H9 (cell line): ENCODE measurements at regions not wholly inside any gene's neighbourhood (a gene's known extent, or its start where the extent isn't known, plus 50 kb on each side); places are given as distances from the start of the nearest gene placed in this dataset.
A peak's percentile ranks its signal among the peaks of the same experiment; 100 is the strongest.

Source experiments
- DNase-seq: peaks from one replicate; pipeline ENCODE4 v3.0.0-alpha.2; 2017
- H2AFZ ChIP-seq: one replicate; pipeline ENCODE4 v1.6.1; 2013; ENCODE audit warnings: mild to moderate bottlenecking, low read length, control low read depth, moderate library complexity
- H2AK5ac ChIP-seq: 2 replicates; pipeline ENCODE4 v1.6.1; 2013; ENCODE audit warnings: low read length, control low read depth, mixed read lengths; ENCODE audit not compliant: insufficient read length
- H2BK120ac ChIP-seq: one replicate; pipeline ENCODE4 v1.6.1; 2013; ENCODE audit warnings: low read depth, mild to moderate bottlenecking, low read length, control low read depth, inconsistent platforms; ENCODE audit not compliant: poor library complexity, severe bottlenecking
- H2BK12ac ChIP-seq: 2 replicates; pipeline ENCODE4 v1.6.1; 2013; ENCODE audit warnings: low read length, control low read depth, mixed read lengths, low read depth; ENCODE audit not compliant: insufficient read length
- H2BK15ac ChIP-seq: 2 replicates; pipeline ENCODE4 v1.6.1; 2013; ENCODE audit warnings: low read depth, low read length, control low read depth
- H2BK20ac ChIP-seq: one replicate; pipeline ENCODE4 v1.6.1; 2013; ENCODE audit warnings: low read depth, mild to moderate bottlenecking, low read length, control low read depth, inconsistent platforms; ENCODE audit not compliant: poor library complexity, severe bottlenecking
- H2BK5ac ChIP-seq: 2 replicates; pipeline ENCODE4 v1.6.1; 2013; ENCODE audit warnings: low read length, control low read depth, mixed read lengths; ENCODE audit not compliant: insufficient read length
- H3K14ac ChIP-seq: 2 replicates; pipeline ENCODE4 v1.6.1; 2013; ENCODE audit warnings: low read length, control low read depth; ENCODE audit not compliant: insufficient read depth
- H3K18ac ChIP-seq: 2 replicates; pipeline ENCODE4 v1.6.1; 2013; ENCODE audit warnings: low read depth, mild to moderate bottlenecking, mixed read lengths, low read length, control low read depth; ENCODE audit not compliant: insufficient read length
- H3K23ac ChIP-seq: 2 replicates; pipeline ENCODE4 v1.6.1; 2013; ENCODE audit warnings: low read length, control low read depth, mixed read lengths, low read depth; ENCODE audit not compliant: insufficient read length
- H3K23me2 ChIP-seq: 2 replicates; pipeline ENCODE4 v1.6.1; 2013; ENCODE audit warnings: low read depth, mild to moderate bottlenecking, mixed read lengths, low read length, control low read depth; ENCODE audit not compliant: insufficient read length, poor library complexity, severe bottlenecking
- H3K27ac ChIP-seq: 2 replicates; pipeline ENCODE4 v1.5.1; 2013; ENCODE audit warnings: low read length, control low read depth, mixed read lengths, low read depth; ENCODE audit not compliant: insufficient read length
- H3K27me3 ChIP-seq: 2 replicates; pipeline ENCODE4 v1.6.1; 2013; ENCODE audit warnings: low read length, control low read depth, inconsistent platforms; ENCODE audit not compliant: insufficient read depth
- H3K4ac ChIP-seq: 2 replicates; pipeline ENCODE4 v1.6.1; 2013; ENCODE audit warnings: low read depth, mild to moderate bottlenecking, control low read depth, inconsistent platforms, low read length, moderate library complexity
- H3K4me1 ChIP-seq: 2 replicates; pipeline ENCODE4 v1.6.1; 2013; ENCODE audit warnings: low read length, control low read depth, inconsistent platforms; ENCODE audit not compliant: insufficient read depth
- H3K4me2 ChIP-seq: 2 replicates; pipeline ENCODE4 v1.6.1; 2013; ENCODE audit warnings: low read length, control low read depth, mixed read lengths; ENCODE audit not compliant: insufficient read length, insufficient read depth
- H3K56ac ChIP-seq: 2 replicates; pipeline ENCODE4 v1.6.1; 2013; ENCODE audit warnings: low read depth, mild to moderate bottlenecking, mixed read lengths, low read length, control low read depth; ENCODE audit not compliant: insufficient read length
- H3K79me1 ChIP-seq: 2 replicates; pipeline ENCODE4 v1.6.1; 2013; ENCODE audit warnings: low read depth, mild to moderate bottlenecking, moderate library complexity, low read length, control low read depth, inconsistent platforms; ENCODE audit not compliant: insufficient read depth, poor library complexity, severe bottlenecking
- H3K79me2 ChIP-seq: 2 replicates; pipeline ENCODE4 v1.6.1; 2013; ENCODE audit warnings: low read length, control low read depth, inconsistent platforms; ENCODE audit not compliant: insufficient read depth
- H3K9ac ChIP-seq: 2 replicates; pipeline ENCODE4 v1.6.1; 2013; ENCODE audit warnings: low read length, control low read depth, mixed read lengths; ENCODE audit not compliant: insufficient read length; ENCODE audit errors: extremely low read depth
- H3K9me3 ChIP-seq: one replicate; pipeline ENCODE4 v1.6.1; 2013; ENCODE audit warnings: low read depth, low read length, inconsistent platforms; ENCODE audit not compliant: control insufficient read depth
- H3T11ph ChIP-seq: one replicate; pipeline ENCODE4 v1.6.1; 2013; ENCODE audit warnings: mild to moderate bottlenecking, low read length, control low read depth, inconsistent platforms
- H4K20me1 ChIP-seq: one replicate; pipeline ENCODE4 v1.6.1; 2013; ENCODE audit not compliant: control insufficient read depth, insufficient read length, insufficient read depth
- H4K5ac ChIP-seq: 2 replicates; pipeline ENCODE4 v1.6.1; 2013; ENCODE audit warnings: low read depth, mild to moderate bottlenecking, mixed read lengths, low read length, control low read depth; ENCODE audit not compliant: insufficient read length
- H4K8ac ChIP-seq: replicated peaks from 2 replicates; pipeline ENCODE4 v1.6.1; 2013; ENCODE audit warnings: low read length, control low read depth, mixed read lengths, low read depth; ENCODE audit not compliant: insufficient read length
- H4K91ac ChIP-seq: 2 replicates; pipeline ENCODE4 v1.6.1; 2013; ENCODE audit warnings: low read depth, mild to moderate bottlenecking, moderate library complexity, mixed read lengths, low read length, control low read depth; ENCODE audit not compliant: insufficient read length
- H3K27ac Mint-ChIP-seq, 3 experiments: 2 replicates in 2 of 3; 3 replicates in 1 of 3; pipeline ENCODE4 v1.8.0; 2020 to 2021; ENCODE audit warnings: mixed read lengths in 3 of 3, mild to moderate bottlenecking in 1 of 3, moderate library complexity in 1 of 3
- H3K27me3 Mint-ChIP-seq: 2 replicates; pipeline ENCODE4 v1.8.0; 2021; ENCODE audit warnings: low read depth, mild to moderate bottlenecking, moderate library complexity, mixed read lengths
- H3K36me3 Mint-ChIP-seq, 3 experiments: 2 replicates in 2 of 3; 3 replicates in 1 of 3; pipeline ENCODE4 v1.8.0; 2020 to 2021; ENCODE audit warnings: low read depth in 3 of 3, mixed read lengths in 3 of 3; ENCODE audit not compliant: insufficient read depth in 1 of 3
- H3K4me1 Mint-ChIP-seq, 2 experiments: 2 replicates each; pipeline ENCODE4 v1.8.0; 2020; ENCODE audit warnings: mixed read lengths in 2 of 2
- H3K4me3 Mint-ChIP-seq, 2 experiments: 2 replicates in 1 of 2; 3 replicates in 1 of 2; pipeline ENCODE4 v1.8.0; 2020 to 2021; ENCODE audit warnings: mild to moderate bottlenecking in 2 of 2, mixed read lengths in 2 of 2, moderate library complexity in 1 of 2
- H3K9me3 Mint-ChIP-seq, 2 experiments: 2 replicates in 1 of 2; 3 replicates in 1 of 2; pipeline ENCODE4 v1.8.0; 2020; ENCODE audit warnings: mild to moderate bottlenecking in 2 of 2, mixed read lengths in 2 of 2, moderate library complexity in 1 of 2
- CTCF ChIP-seq: fragments of 200-600 bp; sonication (generic); conservative IDR thresholded peaks from 3 replicates; pipeline ENCODE4 v1.8.0; 2021; ENCODE audit warnings: antibody characterized with exemption, mild to moderate bottlenecking
- WGBS: extraction: QIAGEN DNeasy Blood & Tissue Kit; methylation state at CpG from one replicate; pipeline ENCODE4 v1.1.7; 2013; ENCODE audit warnings: missing lambda C conversion rate, low lambda C conversion rate, mixed read lengths; ENCODE audit not compliant: insufficient read length; ENCODE audit errors: extremely low coverage; 5-methylcytosine and 5-hydroxymethylcytosine counted together

GRCh38 chr22:34943830-34944229 is 122.1 kb upstream of the ISX start:
- peak; percentile 48 for TF ChIP-seq CTCF
- H2BK20ac ChIP-seq = no peak overlapping the region
- no peak overlapping the region for H3K18ac ChIP-seq
- H3K27me3 Mint-ChIP-seq = peaks cover 5% of the 10 kb centered on the region
- H4K8ac ChIP-seq = no peak overlapping the region
- H3K4me3 Mint-ChIP-seq = no peak overlapping the region
- H3K79me2 ChIP-seq = no peaks in the 10 kb centered on the region
- H4K20me1 ChIP-seq = no peaks in the 10 kb centered on the region
- peaks cover 7 to 10% of the 10 kb centered on the region in 2 experiments; a peak in 3 of 4 replicates for H3K4me1 Mint-ChIP-seq
- WGBS = no CpG with 5 or more reads among the region's 2 CpGs
- H2BK5ac ChIP-seq = no peak overlapping the region
- no peak overlapping the region for H3T11ph ChIP-seq
- no peaks in the 10 kb centered on the region for H3K23me2 ChIP-seq
- H3K56ac ChIP-seq = no peak overlapping the region
- peaks cover 0 to 6% of the 10 kb centered on the region in 2 experiments; a peak in 3 of 5 replicates for H3K9me3 Mint-ChIP-seq
- no peak overlapping the region for H3K4me2 ChIP-seq
- H3K27me3 ChIP-seq = no peaks in the 10 kb centered on the region
- H3K23ac ChIP-seq = no peak overlapping the region
- DNase-seq = no peak
- H2AK5ac ChIP-seq = no peak overlapping the region
- no peaks in the 10 kb centered on the region for H3K79me1 ChIP-seq
- no peak overlapping the region for H2AFZ ChIP-seq
- no peak overlapping the region for H2BK120ac ChIP-seq
- no peak overlapping the region for H2BK12ac ChIP-seq
- no peak overlapping the region for H3K14ac ChIP-seq
- H3K27ac ChIP-seq = no peak overlapping the region
- peaks cover 0 to 5% (median 0%) of the 10 kb centered on the region in 3 experiments; a peak in 1 of 7 replicates for H3K36me3 Mint-ChIP-seq
- no peaks in the 10 kb centered on the region for H3K9me3 ChIP-seq
- no peak overlapping the region for H4K91ac ChIP-seq
- no peak overlapping the region for H2BK15ac ChIP-seq
- no peak overlapping the region for H3K9ac ChIP-seq
- H3K4ac ChIP-seq = no peak overlapping the region
- H4K5ac ChIP-seq = no peak overlapping the region
- H3K27ac Mint-ChIP-seq = no peak overlapping the region
- H3K4me1 ChIP-seq = no peaks in the 10 kb centered on the region
